Mesenteric fat pad (tissue), 1 donor: ENCODE measurements at regions not wholly inside any gene's neighbourhood (a gene's known extent, or its start where the extent isn't known, plus 50 kb on each side); places are given as distances from the start of the nearest gene placed in this dataset.

Source experiments
- DNase-seq: peaks from one replicate; pipeline ENCODE4 v3.0.0-alpha.2; 2020; ENCODE audit warnings: low spot score
- donor health status: DM: yes; HTN: yes; CAD: no.

- DNase-seq: no peak
These were observed 383.5 kb downstream of the C6orf118 start for GRCh38 chr6:164925681-164926530.

GRCh38 chr6:164924674-164925073, 384.7 kb downstream of the C6orf118 start:
- no peak for DNase-seq

GRCh38 chr6:164917211-164917610, 392.2 kb downstream of the C6orf118 start:
- no peak for DNase-seq

DNA sequence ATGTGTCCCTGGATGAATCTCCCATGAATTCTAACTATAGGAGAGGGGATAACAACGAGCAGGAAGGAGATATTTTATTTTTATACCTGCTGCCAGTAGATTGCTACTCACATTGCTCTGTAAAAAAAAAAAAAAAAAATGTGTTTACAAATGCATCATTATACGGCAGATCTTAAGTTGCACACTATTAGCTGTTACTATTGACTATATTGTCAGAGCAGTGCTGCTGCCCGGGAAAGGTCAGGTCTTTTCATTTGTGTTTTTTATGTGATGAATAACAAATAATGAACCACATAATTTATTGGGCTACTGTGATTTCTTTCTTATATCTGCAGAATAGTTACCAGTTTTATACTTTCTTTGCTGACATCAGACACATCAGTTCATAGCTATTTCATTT, 393.3 kb downstream of the C6orf118 start:
- no peak for DNase-seq

DNA sequence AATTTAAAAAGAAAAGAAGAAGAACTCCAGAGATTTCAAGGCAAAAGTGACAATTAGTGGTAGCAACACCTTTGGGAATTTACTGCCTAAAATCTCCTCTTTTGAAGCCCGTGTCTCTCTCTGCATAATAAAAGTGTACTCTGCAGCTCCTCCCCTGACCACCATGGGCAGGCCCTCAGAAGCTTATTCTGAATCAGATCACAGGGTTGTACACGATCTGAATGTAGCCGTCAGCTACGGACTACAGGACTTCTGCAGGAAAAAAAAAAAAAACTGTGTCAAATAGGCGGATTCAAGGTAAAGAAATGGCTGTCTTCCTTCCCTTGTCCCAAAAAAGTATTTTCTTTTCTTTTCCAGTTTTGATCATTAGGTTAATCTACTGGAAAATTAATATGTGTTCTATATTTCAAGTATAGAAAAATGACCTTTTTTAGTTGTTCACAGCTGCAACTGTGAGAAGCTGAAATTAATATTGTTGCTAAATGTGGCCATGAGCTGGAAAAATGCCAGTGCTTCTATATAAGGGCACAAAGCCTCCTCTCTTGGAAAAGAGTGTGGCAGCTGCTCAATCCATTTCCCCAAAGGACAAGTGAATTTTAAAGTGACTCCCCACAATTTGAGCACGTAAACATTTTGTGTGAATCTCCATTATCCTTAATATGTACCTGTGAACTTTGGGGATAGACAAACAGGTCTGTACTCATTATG, 397.4 kb downstream of the C6orf118 start:
- DNase-seq: no peak

DNA sequence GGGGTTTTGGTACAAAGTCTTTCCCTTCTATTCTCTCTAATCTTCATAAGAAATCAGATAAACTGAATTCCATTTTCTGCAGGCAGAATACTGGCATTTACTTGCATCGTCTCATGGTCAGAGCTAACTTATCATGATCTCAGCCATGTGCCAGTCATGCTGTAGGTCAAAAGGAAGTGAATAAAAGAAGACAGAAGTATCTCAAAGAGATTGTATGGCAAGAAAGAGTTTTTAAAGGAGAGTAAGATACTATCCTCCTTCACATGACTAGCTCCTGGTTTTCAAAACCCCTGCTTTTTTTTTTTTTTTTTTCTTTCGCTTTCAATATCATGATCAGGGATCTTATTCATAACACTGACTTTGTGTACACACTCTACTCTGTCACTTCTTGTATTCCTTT, 398.3 kb downstream of the C6orf118 start:
- no peak for DNase-seq

GRCh38 chr6:164906766-164907165, 402.6 kb downstream of the C6orf118 start:
- DNase-seq: no peak

DNA sequence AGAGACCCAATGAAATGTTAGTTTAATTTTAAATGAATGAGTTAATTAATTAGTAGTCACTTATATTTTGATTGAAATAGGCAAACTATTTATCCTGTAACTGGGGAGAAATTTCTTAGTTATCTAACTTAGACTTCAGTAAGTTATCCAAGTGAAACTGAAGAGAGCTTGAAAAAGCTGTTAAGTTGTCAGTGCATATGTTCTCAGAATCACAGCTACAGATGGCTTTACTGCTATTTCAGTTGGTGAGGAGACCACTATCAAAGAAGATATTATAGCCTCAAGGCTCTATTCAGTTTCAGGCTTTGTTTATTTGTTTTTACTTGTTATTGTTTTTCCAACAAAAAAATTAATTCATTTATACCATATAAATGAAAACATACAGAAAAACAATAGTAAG, 404.1 kb downstream of the C6orf118 start:
- no peak for DNase-seq

DNA sequence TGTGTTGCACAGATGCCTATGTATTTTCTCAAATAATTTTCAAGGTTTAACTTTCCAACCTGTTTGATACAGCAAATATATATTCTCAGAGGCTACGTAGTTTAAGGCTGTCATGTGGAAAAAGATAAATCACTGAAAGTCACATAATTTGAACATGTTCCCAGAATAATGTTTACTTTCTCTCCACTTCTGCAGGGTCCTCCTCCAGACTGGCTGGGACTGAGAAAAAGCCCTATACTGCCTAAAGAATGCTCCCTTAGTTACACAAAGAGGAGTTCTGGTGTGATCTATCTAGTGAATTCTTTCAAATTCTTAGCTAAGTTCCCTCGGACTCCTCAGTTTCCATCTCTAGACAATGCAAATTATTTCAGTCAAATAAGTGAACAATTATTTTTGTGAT, 411.0 kb downstream of the C6orf118 start:
- no peak for DNase-seq

GRCh38 chr6:164897523-164898235, 411.7 kb downstream of the C6orf118 start:
- DNase-seq: no peak

DNA sequence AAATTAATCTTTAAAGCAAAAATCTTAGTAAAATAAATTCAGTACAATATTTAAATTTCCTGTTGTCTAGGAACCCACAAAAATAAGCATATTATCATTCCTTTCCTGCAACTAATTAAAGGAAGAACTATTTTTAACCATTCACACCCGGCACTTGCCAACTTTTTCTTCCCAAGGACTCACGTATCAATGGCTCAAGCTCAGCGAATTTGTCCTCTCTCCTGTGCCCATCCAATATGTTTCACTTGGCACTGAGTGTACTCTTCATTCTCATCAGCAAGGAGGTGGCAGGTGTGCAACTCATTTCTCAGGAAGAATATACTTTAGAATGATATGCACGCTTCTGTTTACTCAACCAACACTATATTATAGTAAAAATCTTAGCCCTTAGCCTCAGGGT, 419.4 kb downstream of the C6orf118 start:
- no peak for DNase-seq

DNA sequence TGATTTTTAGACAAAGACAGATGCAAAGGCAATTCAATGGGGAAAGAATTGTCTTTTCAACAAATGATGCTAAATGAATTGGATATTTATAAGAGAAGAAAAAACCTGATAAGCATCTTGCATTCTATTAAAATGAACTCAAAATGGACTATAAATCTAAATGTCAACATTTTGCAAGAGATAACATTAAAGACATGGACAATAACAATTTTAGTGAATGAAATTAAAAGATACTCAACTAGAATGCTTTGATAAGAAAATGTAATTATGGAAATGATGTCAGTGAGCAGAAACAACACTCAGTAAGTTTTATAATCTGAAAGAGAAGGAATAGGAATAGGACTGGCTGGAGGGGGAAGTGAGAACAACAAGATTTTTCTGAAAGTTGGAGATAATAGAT, 421.7 kb downstream of the C6orf118 start:
- DNase-seq: no peak

- DNase-seq: no peak
These were observed 427.2 kb downstream of the C6orf118 start for GRCh38 chr6:164882236-164882635.

DNA sequence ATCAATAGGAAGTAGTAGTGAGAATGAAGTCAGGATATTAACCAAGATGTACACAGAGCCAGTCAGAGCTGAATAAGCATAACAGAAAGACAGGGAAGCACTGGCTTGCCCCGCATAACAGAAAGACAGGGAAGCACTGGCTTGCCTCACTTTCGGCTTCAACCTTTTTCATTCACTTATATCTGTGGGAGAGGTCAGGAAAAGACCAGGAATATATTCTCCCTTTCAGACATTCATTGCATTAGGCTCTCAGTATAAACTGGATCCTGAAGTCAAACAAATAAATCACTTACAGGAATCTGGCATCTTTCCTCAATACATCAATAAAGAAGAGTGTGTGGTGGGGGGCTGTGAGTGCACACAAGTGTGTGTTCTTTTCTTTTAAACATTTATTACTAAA, 437.6 kb downstream of the C6orf118 start:
- DNase-seq: no peak

DNA sequence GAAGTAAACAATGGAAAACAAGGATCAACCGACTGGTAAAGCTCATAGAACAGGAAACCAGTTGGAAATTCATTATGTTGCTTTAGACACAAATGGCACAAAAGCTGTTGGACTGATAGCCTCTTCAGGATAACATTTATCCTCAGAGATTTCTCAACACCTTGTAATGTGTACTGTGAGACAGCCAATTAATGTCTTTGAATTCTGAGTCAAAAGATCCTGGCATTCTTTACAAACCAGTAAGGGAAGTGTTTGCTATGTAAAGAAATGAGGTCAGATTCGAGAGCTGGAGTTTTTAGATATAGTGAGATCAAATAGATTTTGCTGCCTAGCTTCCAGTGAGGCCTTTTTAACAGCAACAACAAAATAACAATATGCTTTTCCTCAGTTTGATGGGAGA, 439.2 kb downstream of the C6orf118 start:
- DNase-seq: no peak

- no peak for DNase-seq
These were observed 447.4 kb downstream of the C6orf118 start for GRCh38 chr6:164861967-164862366.

- no peak for DNase-seq
These were observed 449.6 kb downstream of the C6orf118 start for GRCh38 chr6:164859816-164860215.

GRCh38 chr6:164856138-164856537, 453.3 kb downstream of the C6orf118 start:
- no peak for DNase-seq

DNA sequence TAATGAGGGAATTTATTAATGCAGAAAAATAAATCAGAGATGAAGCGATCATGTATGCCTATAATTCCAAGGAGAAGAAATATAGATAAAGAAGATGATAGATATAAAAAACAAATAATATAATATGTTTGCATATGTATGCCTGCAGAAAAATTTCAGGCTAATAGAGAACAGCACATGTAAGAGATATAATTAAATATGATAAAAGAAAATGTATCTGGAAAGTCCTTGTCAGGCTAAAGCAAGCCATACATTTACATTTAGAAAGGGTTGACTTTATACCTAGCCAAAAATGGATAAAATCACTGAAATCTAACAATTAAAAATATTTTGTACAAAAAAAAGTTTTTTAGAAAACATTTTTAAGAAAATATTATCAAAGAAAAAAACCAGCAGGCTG, 454.1 kb downstream of the C6orf118 start:
- DNase-seq: no peak

DNA sequence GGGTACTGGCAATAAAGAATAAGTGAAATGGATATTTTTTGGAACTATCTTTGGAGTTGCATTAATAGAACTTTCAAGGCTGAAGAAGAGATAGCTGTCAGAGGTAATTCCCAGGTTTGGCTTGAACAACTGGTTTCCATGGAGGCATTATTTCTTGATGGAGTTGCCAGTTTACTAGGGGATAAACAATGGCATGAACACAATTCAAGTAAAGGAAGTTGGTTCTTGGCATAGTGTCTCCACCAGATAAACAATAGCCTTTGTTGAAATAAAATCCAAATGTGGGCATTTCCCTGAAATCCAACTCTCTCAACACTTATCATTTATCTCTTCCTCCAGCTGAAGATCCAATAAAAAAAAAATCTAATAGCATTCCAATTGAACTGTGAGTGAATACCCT, 454.9 kb downstream of the C6orf118 start:
- no peak for DNase-seq

DNA sequence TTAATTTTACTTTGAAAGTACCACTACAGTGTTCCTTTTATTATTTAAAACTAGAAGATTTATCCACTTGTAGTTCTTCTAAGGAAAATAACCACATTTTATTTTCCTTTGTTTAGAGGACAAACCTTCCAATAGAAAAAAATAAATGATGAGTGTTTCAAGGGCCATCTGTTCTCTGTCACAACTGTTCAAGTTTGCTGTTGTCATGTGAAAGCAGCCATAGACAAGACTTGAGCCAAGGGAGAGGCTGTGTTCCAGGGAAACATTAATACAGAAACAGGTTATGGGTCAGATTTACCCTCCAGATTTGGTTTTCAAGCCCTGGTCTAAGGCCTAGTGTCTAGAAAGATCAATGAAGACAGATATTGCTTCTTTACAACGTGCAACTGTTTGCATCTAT, 463.6 kb downstream of the C6orf118 start:
- no peak for DNase-seq

DNA sequence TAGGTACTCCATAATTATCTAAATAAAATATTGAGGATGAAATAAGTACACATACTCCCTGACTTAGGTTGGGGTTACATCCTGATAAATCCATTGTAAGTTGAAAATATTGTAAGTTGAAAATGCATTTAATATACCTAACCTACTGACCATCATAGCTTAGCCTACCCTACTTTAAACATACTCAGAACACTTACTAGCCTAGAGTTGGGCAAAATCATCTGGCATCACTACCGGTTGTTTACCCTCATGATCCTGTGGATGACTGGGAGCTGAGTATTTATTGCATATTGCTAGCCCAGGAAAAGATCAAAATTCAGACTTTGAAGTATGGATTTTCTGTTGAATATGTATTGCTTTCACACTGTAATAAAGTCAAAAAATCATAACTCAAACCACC, 467.3 kb downstream of the C6orf118 start:
- no peak for DNase-seq
